A673 (cell line): ENCODE measurements at regions not wholly inside any gene's neighbourhood (a gene's known extent, or its start where the extent isn't known, plus 50 kb on each side); places are given as distances from the start of the nearest gene placed in this dataset.

Experiments used
- BruUV-seq: library from RNA; stranded (reverse); fragments of 400-500 nt; replicated peaks from 2 replicates; lab custom pipeline; 2021; lab: Mats Ljungman, UMichigan
- CTCF ChIA-PET: fragments of 300-600 bp; sonication (Branson Sonifier 250); formaldehyde crosslinking; loops from one replicate; lab custom pipeline; 2022; ENCODE audit warnings: antibody characterized with exemption; lab: Charles Lee
- POLR2A ChIA-PET: fragments of 300-600 bp; sonication (Branson Sonifier 250); formaldehyde crosslinking; loops from one replicate; lab custom pipeline; 2022; ENCODE audit warnings: antibody characterized with exemption; ENCODE audit not compliant: low non-redundant PET; lab: Charles Lee
- DNase-seq: peaks from one replicate; pipeline ENCODE4 v3.0.0-alpha.2; 2015; ENCODE audit warnings: low spot score
- H3K27ac ChIP-seq: fragments of 200-600 bp; sonication (generic); 2 replicates; pipeline ENCODE4 v1.5.1; 2016; ENCODE audit warnings: mixed run types, low read depth, mild to moderate bottlenecking, mixed read lengths, antibody characterized with exemption, low read length; ENCODE audit not compliant: poor library complexity, severe bottlenecking
- H3K27me3 ChIP-seq: fragments of 200-600 bp; sonication (generic); replicated peaks from 2 replicates; pipeline ENCODE4 v1.6.1; 2017; ENCODE audit warnings: mixed run types, low read depth, mild to moderate bottlenecking, mixed read lengths, antibody characterized with exemption, low read length; ENCODE audit not compliant: insufficient read depth, poor library complexity
- H3K36me3 ChIP-seq: fragments of 200-600 bp; sonication (generic); 2 replicates; pipeline ENCODE4 v1.6.1; 2016; ENCODE audit warnings: mixed run types, mild to moderate bottlenecking, mixed read lengths, antibody characterized with exemption, low read length; ENCODE audit not compliant: insufficient read depth, poor library complexity, severe bottlenecking
- H3K4me1 ChIP-seq: fragments of 200-600 bp; sonication (generic); 2 replicates; pipeline ENCODE4 v1.6.1; 2017; ENCODE audit warnings: mixed run types, mild to moderate bottlenecking, mixed read lengths, antibody characterized with exemption, low read length; ENCODE audit not compliant: insufficient read depth, poor library complexity, severe bottlenecking
- H3K4me3 ChIP-seq: fragments of 200-600 bp; sonication (generic); 2 replicates; pipeline ENCODE4 v1.5.1; 2016; ENCODE audit warnings: low read depth, mixed run types, mild to moderate bottlenecking, mixed read lengths, low read length; ENCODE audit not compliant: poor library complexity, severe bottlenecking
- H3K9me3 ChIP-seq: fragments of 200-600 bp; sonication (generic); 2 replicates; pipeline ENCODE4 v1.6.1; 2016; ENCODE audit warnings: mixed run types, low read depth, mild to moderate bottlenecking, mixed read lengths, antibody characterized with exemption, low read length; ENCODE audit not compliant: poor library complexity, severe bottlenecking
- CTCF ChIP-seq: fragments of 300-800, 200-600 bp; sonication (generic); conservative IDR thresholded peaks from 2 replicates; pipeline ENCODE4 v1.5.1; 2017; ENCODE audit warnings: low read depth, mild to moderate bottlenecking, antibody characterized with exemption, low read length, moderate library complexity, mixed read lengths
- EZH2 ChIP-seq: fragments of 200-600 bp; sonication (generic); IDR thresholded peaks from 2 replicates; pipeline ENCODE4 v1.6.1; 2017; ENCODE audit warnings: borderline replicate concordance, low read depth, mild to moderate bottlenecking, mixed read lengths, antibody characterized with exemption, low read length; ENCODE audit not compliant: poor library complexity, severe bottlenecking
- intact Hi-C: fragments of 100-400 bp; cut with micrococcal nuclease; formaldehyde crosslinking; loops from one replicate; pipeline ENCODE4 v1.10.0; 2022; ENCODE audit not compliant: unreplicated experiment

GRCh38 chr6:164753517-164753916 lies 555.9 kb downstream of the C6orf118 start:
- H3K27me3 ChIP-seq = no peaks in the 10 kb centered on the region
- H3K9me3 ChIP-seq = peaks cover 11% of the 10 kb centered on the region
- no peak overlapping the region for H3K27ac ChIP-seq
- intact Hi-C loops = no loop called here
- ChIA-PET POLR2A (no interaction called here), CTCF (no interaction called here)
- BruUV-seq = no TSS peak
- no peaks in the 10 kb centered on the region for H3K4me1 ChIP-seq
- no peaks in the 10 kb centered on the region for H3K36me3 ChIP-seq
- H3K4me3 ChIP-seq = no peak overlapping the region
- DNase-seq = no peak
- TF ChIP-seq CTCF (no peak), EZH2 (no peak)

- no peak for TF ChIP-seq CTCF
- no peak for TF ChIP-seq EZH2
- Histone ChIP-seq H3K9me3 (no peaks in the 10 kb centered on the region), H3K27me3 (no peaks in the 10 kb centered on the region), H3K4me3 (no peak overlapping the region), H3K4me1 (no peaks in the 10 kb centered on the region), H3K27ac (no peak overlapping the region), H3K36me3 (no peaks in the 10 kb centered on the region)
- ChIA-PET CTCF (no interaction called here), POLR2A (no interaction called here)
- intact Hi-C loops = no loop called here
- no TSS peak for BruUV-seq
- DNase-seq = no peak
Measured at GRCh38 chr6:164751395-164751794, 558.0 kb downstream of the C6orf118 start.

GRCh38 chr6:164750128-164750527 lies 559.3 kb downstream of the C6orf118 start:
- ChIA-PET POLR2A (no interaction called here), CTCF (no interaction called here)
- H3K4me1 ChIP-seq = no peaks in the 10 kb centered on the region
- H3K36me3 ChIP-seq = no peaks in the 10 kb centered on the region
- intact Hi-C loops = no loop called here
- TF ChIP-seq CTCF = no peak
- no peak for TF ChIP-seq EZH2
- no peak overlapping the region for H3K4me3 ChIP-seq
- H3K9me3 ChIP-seq = peaks cover under 1% of the 10 kb centered on the region
- no peak overlapping the region for H3K27ac ChIP-seq
- BruUV-seq = no TSS peak
- H3K27me3 ChIP-seq = no peaks in the 10 kb centered on the region
- DNase-seq = no peak
